GM23338 (cell line): ENCODE measurements at regions not wholly inside any gene's neighbourhood (a gene's known extent, or its start where the extent isn't known, plus 50 kb on each side); places are given as distances from the start of the nearest gene placed in this dataset.

Source experiments
- ATAC-seq: fragments of 200-7000 bp; cut with Tn5 transposase; 3 replicates; pipeline ENCODE4 v1.9.1; 2020
- DNase-seq: peaks from one replicate; pipeline ENCODE4 v3.0.0-alpha.2; 2015; ENCODE audit warnings: low spot score
- H2AFZ ChIP-seq: fragments of 200-600 bp; sonication (generic); 2 replicates; pipeline ENCODE4 v1.8.0; 2016; ENCODE audit warnings: antibody characterized with exemption, mild to moderate bottlenecking, moderate library complexity
- H3F3A ChIP-seq: fragments of 200-600 bp; sonication (generic); replicated peaks from 2 replicates; pipeline ENCODE4 v1.8.0; 2017; ENCODE audit warnings: antibody characterized with exemption, mixed run types, low read depth
- H3K27ac ChIP-seq: fragments of 200-600 bp; sonication (generic); 2 replicates; pipeline ENCODE4 v1.6.1; 2016; ENCODE audit warnings: low read depth
- H3K27me3 ChIP-seq: fragments of 200-600 bp; sonication (generic); 2 replicates; pipeline ENCODE4 v1.8.0; 2016; ENCODE audit warnings: mild to moderate bottlenecking, mixed run types, moderate library complexity; ENCODE audit not compliant: insufficient read depth
- H3K36me3 ChIP-seq: fragments of 200-600 bp; sonication (generic); 2 replicates; pipeline ENCODE4 v1.8.0; 2016; ENCODE audit warnings: mild to moderate bottlenecking; ENCODE audit not compliant: insufficient read depth
- H3K4me1 ChIP-seq: fragments of 200-600 bp; sonication (generic); 2 replicates; pipeline ENCODE4 v1.8.0; 2016; ENCODE audit warnings: mild to moderate bottlenecking, moderate library complexity; ENCODE audit not compliant: insufficient read depth
- H3K4me2 ChIP-seq: fragments of 200-600 bp; sonication (generic); 2 replicates; pipeline ENCODE4 v1.7.1; 2017; ENCODE audit warnings: mixed run types
- H3K4me3 ChIP-seq: fragments of 200-600 bp; sonication (generic); 2 replicates; pipeline ENCODE4 v1.6.1; 2016; ENCODE audit warnings: mixed run types
- H3K79me2 ChIP-seq: fragments of 200-600 bp; sonication (generic); replicated peaks from 2 replicates; pipeline ENCODE4 v1.8.0; 2017; ENCODE audit warnings: mild to moderate bottlenecking; ENCODE audit not compliant: insufficient read depth
- H3K9me2 ChIP-seq: fragments of 200-600 bp; sonication (generic); 2 replicates; pipeline ENCODE4 v1.8.0; 2017; ENCODE audit not compliant: insufficient read depth
- H4K20me1 ChIP-seq: fragments of 200-600 bp; sonication (generic); replicated peaks from 2 replicates; pipeline ENCODE4 v1.8.0; 2017; ENCODE audit warnings: mild to moderate bottlenecking; ENCODE audit not compliant: insufficient read depth
- H3K27ac Mint-ChIP-seq: 2 replicates; pipeline ENCODE4 v1.8.0; 2020; ENCODE audit warnings: inconsistent platforms, mild to moderate bottlenecking, moderate library complexity, mixed read lengths
- H3K27me3 Mint-ChIP-seq: 3 replicates; pipeline ENCODE4 v1.8.0; 2022; ENCODE audit warnings: low read depth, mild to moderate bottlenecking, moderate library complexity, mixed read lengths, inconsistent platforms; ENCODE audit not compliant: insufficient read depth, poor library complexity
- H3K36me3 Mint-ChIP-seq: 3 replicates; pipeline ENCODE4 v1.8.0; 2021; ENCODE audit warnings: low read depth, mild to moderate bottlenecking, inconsistent platforms, moderate library complexity, mixed read lengths
- H3K4me1 Mint-ChIP-seq: 3 replicates; pipeline ENCODE4 v1.8.0; 2020; ENCODE audit warnings: mild to moderate bottlenecking, inconsistent platforms, mixed read lengths
- H3K4me3 Mint-ChIP-seq: 3 replicates; pipeline ENCODE4 v1.8.0; 2021; ENCODE audit warnings: moderate library complexity, mild to moderate bottlenecking, inconsistent platforms, mixed read lengths
- H3K9me3 Mint-ChIP-seq: 3 replicates; pipeline ENCODE4 v1.8.0; 2020; ENCODE audit warnings: moderate library complexity, mild to moderate bottlenecking, inconsistent platforms, mixed read lengths
- CREB1 ChIP-seq: fragments of 250-450 bp; sonication (Bioruptor Pico); IDR thresholded peaks from 2 replicates; pipeline ENCODE4 v1.5.0; 2020; ENCODE audit warnings: low read depth, mild to moderate bottlenecking, moderate library complexity
- CTCF ChIP-seq, 2 experiments: fragments of 200-600 bp in 1 of 2; sonication (generic) in 1 of 2; conservative IDR thresholded peaks; 2 replicates each; pipeline versions ENCODE4 v1.5.1 to v1.6.1; 2016 to 2017; ENCODE audit warnings: antibody characterized with exemption in 2 of 2, low read depth in 2 of 2, mild to moderate bottlenecking in 2 of 2, moderate library complexity in 1 of 2
- ETS1 ChIP-seq: IDR thresholded peaks from 2 replicates; pipeline ENCODE4 v1.6.1; 2016; ENCODE audit warnings: antibody characterized with exemption
- EZH2phosphoT487 ChIP-seq: fragments of 200-600 bp; sonication (generic); IDR thresholded peaks from one replicate; pipeline ENCODE4 v1.8.1; 2018; ENCODE audit warnings: antibody characterized with exemption; ENCODE audit not compliant: unreplicated experiment
- JUNB ChIP-seq: IDR thresholded peaks from one replicate; pipeline ENCODE4 v1.6.1; 2016; ENCODE audit warnings: antibody characterized with exemption; ENCODE audit not compliant: unreplicated experiment
- NANOG ChIP-seq: IDR thresholded peaks from 2 replicates; pipeline ENCODE4 v1.6.1; 2016; ENCODE audit warnings: antibody characterized with exemption, borderline replicate concordance
- POLR2AphosphoS5 ChIP-seq: IDR thresholded peaks from 2 replicates; pipeline ENCODE4 v1.6.1; 2016; ENCODE audit warnings: antibody characterized with exemption, low read depth
- REST ChIP-seq: IDR thresholded peaks from one replicate; pipeline ENCODE4 v1.6.1; 2018; ENCODE audit warnings: antibody characterized with exemption; ENCODE audit not compliant: unreplicated experiment
- STAT1 ChIP-seq: IDR thresholded peaks from one replicate; pipeline ENCODE4 v1.6.1; 2016; ENCODE audit warnings: antibody characterized with exemption; ENCODE audit not compliant: unreplicated experiment
- ZNF331 ChIP-seq: fragments of 250-450 bp; sonication (Bioruptor Pico); IDR thresholded peaks from 2 replicates; pipeline ENCODE4 v1.5.0; 2020; ENCODE audit warnings: low read depth, mild to moderate bottlenecking, moderate library complexity

- TF ChIP-seq ZNF331 (CRISPR knock-in tag) = no peak
- TF ChIP-seq CREB1 (CRISPR knock-in tag) = no peak
- TF ChIP-seq EZH2phosphoT487 = no peak
- TF ChIP-seq ETS1 = no peak
- TF ChIP-seq CTCF (conservative IDR thresholded peaks at IDR 0.05; ENCODE audit: low read depth in 2 of 2) = no peak
- TF ChIP-seq STAT1 = no peak
Observed at GRCh38 chr2:4959219-4959618, 733.0 kb upstream of the SOX11 start (continued).

- Histone ChIP-seq H3K79me2 (no peaks in the 10 kb centered on the region), H3K27me3 (no peaks in the 10 kb centered on the region), H3K4me2 (no peak overlapping the region), H4K20me1 (no peaks in the 10 kb centered on the region), H3K36me3 (no peaks in the 10 kb centered on the region), H2AFZ (no peak overlapping the region), H3F3A (no peaks in the 10 kb centered on the region), H3K4me1 (no peaks in the 10 kb centered on the region), H3K27ac (no peak overlapping the region), H3K9me2 (no peaks in the 10 kb centered on the region), H3K4me3 (no peak overlapping the region)
- H3K4me1 Mint-ChIP-seq = no peaks in the 10 kb centered on the region
- ATAC-seq (no peak), DNase-seq (no peak)
- no peaks in the 10 kb centered on the region for H3K36me3 Mint-ChIP-seq
- no peak overlapping the region for H3K4me3 Mint-ChIP-seq
- TF ChIP-seq POLR2AphosphoS5 (no peak), JUNB (no peak), NANOG (no peak), REST (no peak), CREB1 (CRISPR knock-in tag) (no peak), ZNF331 (CRISPR knock-in tag) (no peak), STAT1 (no peak)
- H3K27me3 Mint-ChIP-seq = peaks cover under 1% of the 10 kb centered on the region
- H3K9me3 Mint-ChIP-seq = peaks cover 76% of the 10 kb centered on the region
- no peak overlapping the region for H3K27ac Mint-ChIP-seq
Observed at GRCh38 chr2:4962419-4962818, 729.8 kb upstream of the SOX11 start.
